Body of pancreas (tissue), 4 donors: ENCODE measurements at regions not wholly inside any gene's neighbourhood (a gene's known extent, or its start where the extent isn't known, plus 50 kb on each side); places are given as distances from the start of the nearest gene placed in this dataset.
"Not testable (repeated sequence)": the region's sequence is repeated elsewhere in the genome, so short reads cannot be mapped to it uniquely, and the experiment has no call there.

Source experiments
- ATAC-seq: fragments of 150-250 bp; one replicate; pipeline ENCODE4 v1.9.1; 2016
- DNase-seq, 4 donors: peaks; one replicate each; pipeline ENCODE4 v3.0.0-alpha.2; 2019
- H3K27ac ChIP-seq, 4 donors: fragments of 200-600 bp; sonication (generic); 1 replicate in 3 of 4; 2 replicates in 1 of 4; pipeline versions ENCODE4 v1.5.1 to v1.6.1; 2016 to 2019; ENCODE audit warnings: mild to moderate bottlenecking in 1 of 4, mixed read lengths in 1 of 4, moderate library complexity in 1 of 4
- H3K27me3 ChIP-seq, 2 donors: fragments of 200-600 bp; sonication (generic); one replicate each; pipeline ENCODE4 v1.6.0; 2016; ENCODE audit warnings: mild to moderate bottlenecking in 1 of 2
- H3K36me3 ChIP-seq, 2 donors: fragments of 200-600 bp; sonication (generic); replicated peaks in 1 of 2; 2 replicates each; pipeline ENCODE4 v1.5.1; 2016; ENCODE audit warnings: low read depth in 2 of 2; ENCODE audit not compliant: insufficient read depth in 1 of 2
- H3K4me1 ChIP-seq: fragments of 200-600 bp; sonication (generic); one replicate; pipeline ENCODE4 v1.6.0; 2016
- H3K4me3 ChIP-seq, 2 donors: fragments of 200-600 bp; sonication (generic); 1 replicate in 1 of 2; 2 replicates in 1 of 2; pipeline ENCODE4 v1.5.1; 2016 to 2019
- H3K9me3 ChIP-seq, 3 donors: fragments of 200-600 bp; sonication (generic); 1 replicate in 2 of 3; 2 replicates in 1 of 3; pipeline ENCODE4 v1.5.1; 2016
- POLR2A ChIP-seq, 3 donors: fragments of 450-650 bp; IDR thresholded peaks; one replicate each; pipeline ENCODE4 v1.6.1; 2016; ENCODE audit warnings: antibody characterized with exemption in 3 of 3, mild to moderate bottlenecking in 2 of 3
- WGBS, 2 donors: methylation state at CpG; one replicate each; pipeline ENCODE4 v1.1.5; 2017; 5-methylcytosine and 5-hydroxymethylcytosine counted together
- intact Hi-C: fragments of 100-400 bp; cut with DNase I; formaldehyde crosslinking; loops from one replicate; pipeline ENCODE4 v1.15.1; 2023
- TF ChIP-seq, protein P1 (sequence below), 7 experiments: fragments of 450-650 bp in 4 of 7; fragments of 200-600 bp in 3 of 7; sonication (generic) in 3 of 7; IDR thresholded peaks; one replicate each; pipeline ENCODE4 v1.5.1; 2016 to 2019; ENCODE audit warnings: antibody characterized with exemption in 7 of 7

DNA sequence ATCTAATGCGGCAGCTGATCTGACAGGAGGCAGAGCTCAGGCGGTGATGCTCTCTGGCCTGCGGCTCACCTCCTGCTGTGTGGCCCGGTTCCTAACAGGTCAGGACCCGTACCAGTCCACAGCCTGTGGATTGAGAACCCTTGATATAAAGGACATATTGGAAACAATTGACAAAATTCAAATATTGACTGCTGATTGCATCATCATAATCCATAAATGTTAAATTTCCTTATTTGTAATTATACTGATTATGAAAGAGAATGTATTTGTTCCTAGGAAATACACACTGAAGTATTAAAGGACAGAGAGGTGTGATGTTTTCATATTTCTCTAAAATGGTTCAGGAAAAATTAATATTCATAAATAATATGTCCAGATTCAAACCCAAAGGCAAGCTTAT is 63.8 kb upstream of the SRD5A2 start:
- H3K4me3 ChIP-seq = no peak overlapping the region
- TF ChIP-seq POLR2A (IDR thresholded peaks at IDR 0.05) = no peak
- TF ChIP-seq, protein P1, sequence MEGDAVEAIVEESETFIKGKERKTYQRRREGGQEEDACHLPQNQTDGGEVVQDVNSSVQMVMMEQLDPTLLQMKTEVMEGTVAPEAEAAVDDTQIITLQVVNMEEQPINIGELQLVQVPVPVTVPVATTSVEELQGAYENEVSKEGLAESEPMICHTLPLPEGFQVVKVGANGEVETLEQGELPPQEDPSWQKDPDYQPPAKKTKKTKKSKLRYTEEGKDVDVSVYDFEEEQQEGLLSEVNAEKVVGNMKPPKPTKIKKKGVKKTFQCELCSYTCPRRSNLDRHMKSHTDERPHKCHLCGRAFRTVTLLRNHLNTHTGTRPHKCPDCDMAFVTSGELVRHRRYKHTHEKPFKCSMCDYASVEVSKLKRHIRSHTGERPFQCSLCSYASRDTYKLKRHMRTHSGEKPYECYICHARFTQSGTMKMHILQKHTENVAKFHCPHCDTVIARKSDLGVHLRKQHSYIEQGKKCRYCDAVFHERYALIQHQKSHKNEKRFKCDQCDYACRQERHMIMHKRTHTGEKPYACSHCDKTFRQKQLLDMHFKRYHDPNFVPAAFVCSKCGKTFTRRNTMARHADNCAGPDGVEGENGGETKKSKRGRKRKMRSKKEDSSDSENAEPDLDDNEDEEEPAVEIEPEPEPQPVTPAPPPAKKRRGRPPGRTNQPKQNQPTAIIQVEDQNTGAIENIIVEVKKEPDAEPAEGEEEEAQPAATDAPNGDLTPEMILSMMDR (IDR thresholded peaks at IDR 0.05) = no peak
- WGBS, 2 donors = 70 to 74% methylated on average over 5 of the region's 5 CpGs
- DNase-seq (no peak), ATAC-seq (no peak)
- intact Hi-C loops = no loop called here
- H3K36me3 ChIP-seq = no peaks in the 10 kb centered on the region
- no peaks in the 10 kb centered on the region for H3K4me1 ChIP-seq
- no peak overlapping the region for H3K27ac ChIP-seq
- H3K9me3 ChIP-seq = no peaks in the 10 kb centered on the region
- no peaks in the 10 kb centered on the region for H3K27me3 ChIP-seq

DNA sequence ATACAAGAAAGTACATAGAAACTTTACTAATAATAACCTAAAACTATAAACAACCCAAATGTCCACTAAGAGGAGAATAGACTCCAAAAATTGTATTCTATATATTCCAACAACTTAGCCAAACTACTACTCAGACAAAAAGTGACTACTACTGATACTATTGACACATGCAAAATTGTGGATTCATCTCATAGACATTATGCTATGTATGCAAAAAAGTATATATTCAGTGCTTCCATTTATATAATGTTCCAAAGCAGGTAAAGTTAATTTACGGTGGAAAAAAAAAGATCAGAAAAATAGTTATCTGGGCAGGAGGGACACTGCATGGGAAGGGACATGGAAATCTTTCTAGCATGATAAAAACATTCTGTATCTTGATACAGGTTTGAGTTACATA is 62.0 kb upstream of the SRD5A2 start:
- H3K4me3 ChIP-seq = no peak overlapping the region
- no peaks in the 10 kb centered on the region for H3K4me1 ChIP-seq
- H3K9me3 ChIP-seq = no peaks in the 10 kb centered on the region
- no peak overlapping the region for H3K27ac ChIP-seq
- DNase-seq (no peak), ATAC-seq (no peak)
- no peaks in the 10 kb centered on the region for H3K27me3 ChIP-seq
- H3K36me3 ChIP-seq = no peaks in the 10 kb centered on the region
- 74 to 80% methylated on average over 1 of the region's 1 CpG for WGBS, 2 donors
- intact Hi-C loops = no loop called here
- TF ChIP-seq, protein P1 (IDR thresholded peaks at IDR 0.05) = no peak
- TF ChIP-seq POLR2A (IDR thresholded peaks at IDR 0.05) = no peak

DNA sequence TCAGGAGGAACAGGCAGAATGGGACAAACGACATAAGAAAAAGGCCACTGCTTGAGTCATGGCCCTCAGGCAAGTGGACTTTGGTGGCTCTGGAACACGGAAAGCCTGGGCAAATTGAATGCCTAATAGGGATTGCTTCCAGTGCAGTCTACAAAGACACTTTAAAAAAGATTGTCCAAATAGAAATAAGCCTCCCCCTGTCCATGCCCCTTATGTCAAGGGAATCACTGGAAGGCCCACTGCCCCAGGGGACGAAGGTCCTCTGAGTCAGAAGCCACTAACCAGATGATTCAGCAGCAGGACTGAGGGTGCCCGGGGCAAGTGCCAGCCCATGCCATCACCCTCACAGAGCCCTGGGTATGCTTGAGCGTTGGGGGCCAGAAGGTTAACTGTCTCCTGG is 51.5 kb upstream of the SRD5A2 start:
- H3K4me3 ChIP-seq, intact Hi-C loops, H3K27me3 ChIP-seq, H3K4me1 ChIP-seq, DNase-seq, ATAC-seq, H3K27ac ChIP-seq, H3K9me3 ChIP-seq, H3K36me3 ChIP-seq: not testable (repeated sequence)
- WGBS, 2 donors = 33 to 41% methylated on average over 5 of the region's 5 CpGs
